ENCODE measurements at regions not wholly inside any gene's neighbourhood (a gene's known extent, or its start where the extent isn't known, plus 50 kb on each side); places are given as distances from the start of the nearest gene placed in this dataset.

DNA sequence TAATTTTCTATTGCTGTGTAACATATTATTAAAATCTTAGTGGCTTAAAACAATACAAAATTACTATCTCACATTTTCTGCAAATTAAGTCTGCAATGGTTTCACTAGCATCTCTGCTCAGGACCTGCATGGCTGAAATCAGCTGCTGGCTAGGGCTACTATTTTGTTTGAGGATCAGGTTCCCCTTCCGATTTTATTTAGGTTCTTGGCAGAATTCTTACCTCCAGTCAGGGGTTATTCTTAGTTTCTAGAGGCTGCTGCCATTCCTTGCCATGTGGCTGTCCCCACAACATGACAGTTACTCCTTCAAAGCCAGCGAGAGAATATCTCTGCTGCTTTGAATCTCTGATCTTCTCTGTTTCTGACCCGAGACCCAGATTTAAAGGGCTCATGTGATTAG lies 424.5 kb upstream of the ANO5 start:
- TF ChIP-seq POLR2A (IDR thresholded peaks at IDR 0.05; ENCODE audit: low read depth, low read length), result no peak
- no peak for TF ChIP-seq TAF1 (IDR thresholded peaks at IDR 0.05; ENCODE audit: low read depth, low read length)
- no peak for TF ChIP-seq POLR2AphosphoS5 (IDR thresholded peaks at IDR 0.05; ENCODE audit: low read depth, low read length)
- TF ChIP-seq POU2F2 (IDR thresholded peaks at IDR 0.05; ENCODE audit: low read depth, low read length), result no peak
- no peak for TF ChIP-seq SPI1 (IDR thresholded peaks at IDR 0.05; ENCODE audit: low read depth, low read length)
- no peak for TF ChIP-seq PAX5 (IDR thresholded peaks at IDR 0.05; ENCODE audit: insufficient read depth, low read length, severe bottlenecking)
